Endothelial cell of umbilical vein (primary cell): ENCODE measurements at regions not wholly inside any gene's neighbourhood (a gene's known extent, or its start where the extent isn't known, plus 50 kb on each side); places are given as distances from the start of the nearest gene placed in this dataset.

Experiments
- BruUV-seq: library from RNA; stranded (reverse); fragments of 400-500 nt; replicated peaks from 2 replicates; lab custom pipeline; 2021; lab: Mats Ljungman, UMichigan
- CTCF ChIA-PET: fragments of 300-600, 350-600 bp; sonication (Branson Sonifier 250); formaldehyde crosslinking; loops from one replicate; lab custom pipeline; 2021; ENCODE audit warnings: antibody characterized with exemption, inconsistent platforms; lab: Charles Lee
- POLR2A ChIA-PET: fragments of 300-600, 350-600 bp; sonication (Branson Sonifier 250); formaldehyde crosslinking; loops from one replicate; lab custom pipeline; 2021; ENCODE audit warnings: antibody characterized with exemption, inconsistent platforms; lab: Charles Lee
- DNase-seq: peaks from one replicate; pipeline ENCODE4 v3.0.0-alpha.2; 2011; ENCODE audit warnings: low read depth, low spot score
- FAIRE-seq: peaks from 2 replicates; lab custom pipeline; 2011; peaks lifted over from hg19 to GRCh38; lab: Jason Lieb, UNC
- H2AFZ ChIP-seq: 2 replicates; pipeline ENCODE4 v1.6.0; 2012; ENCODE audit warnings: low read depth, low read length, control low read depth, inconsistent platforms
- H3K27ac ChIP-seq: 2 replicates; pipeline ENCODE4 v1.5.1; 2011; ENCODE audit warnings: low read depth, mild to moderate bottlenecking, control low read depth, low read length, moderate library complexity; ENCODE audit not compliant: insufficient read depth
- H3K27me3 ChIP-seq, 2 experiments: 2 replicates each; pipeline versions ENCODE4 v1.6.0 to v1.6.1; 2011; ENCODE audit warnings: low read length in 2 of 2, mixed read lengths in 1 of 2; ENCODE audit not compliant: control insufficient read depth in 2 of 2, insufficient read depth in 2 of 2
- H3K36me3 ChIP-seq, 2 experiments: 2 replicates in 1 of 2; 3 replicates in 1 of 2; pipeline ENCODE4 v1.5.1; 2011; ENCODE audit warnings: low read length in 2 of 2, mild to moderate bottlenecking in 1 of 2, moderate library complexity in 1 of 2; ENCODE audit not compliant: control insufficient read depth in 2 of 2, insufficient read depth in 2 of 2; ENCODE audit errors: extremely low read depth in 1 of 2
- H3K4me1 ChIP-seq: 3 replicates; pipeline ENCODE4 v1.5.1; 2011; ENCODE audit warnings: mild to moderate bottlenecking, low read length; ENCODE audit not compliant: control insufficient read depth, insufficient read depth; ENCODE audit errors: extremely low read depth
- H3K4me2 ChIP-seq: 2 replicates; pipeline ENCODE4 v1.6.1; 2011; ENCODE audit warnings: low read length, control low read depth, mixed read lengths; ENCODE audit not compliant: insufficient read depth
- H3K4me3 ChIP-seq, 3 experiments: fragments of 200-600 bp in 1 of 3; sonication (generic), shearing (Covaris generic) in 1 of 3; replicated peaks in 1 of 3; 2 replicates each; pipeline ENCODE4 v1.5.1; 2011 to 2016; ENCODE audit warnings: control low read depth in 3 of 3, low read length in 3 of 3, mild to moderate bottlenecking in 2 of 3, inconsistent platforms in 1 of 3, low read depth in 1 of 3, moderate library complexity in 1 of 3; ENCODE audit not compliant: insufficient read depth in 1 of 3
- H3K79me2 ChIP-seq: 2 replicates; pipeline ENCODE4 v1.6.0; 2012; ENCODE audit warnings: low read length, inconsistent platforms; ENCODE audit not compliant: control insufficient read depth, insufficient read depth
- H3K9ac ChIP-seq: replicated peaks from 2 replicates; pipeline ENCODE3; 2011; ENCODE audit warnings: low read length, control low read depth; ENCODE audit not compliant: insufficient read depth; ENCODE audit errors: extremely low read depth
- H3K9me1 ChIP-seq: replicated peaks from 3 replicates; pipeline ENCODE4 v1.6.0; 2011; ENCODE audit warnings: mild to moderate bottlenecking, low read length; ENCODE audit not compliant: control insufficient read depth, insufficient read depth; ENCODE audit errors: extremely low read depth
- H3K9me3 ChIP-seq: replicated peaks from 2 replicates; pipeline ENCODE4 v1.5.1; 2012; ENCODE audit warnings: low read length, inconsistent platforms; ENCODE audit not compliant: control insufficient read depth, insufficient read depth
- H4K20me1 ChIP-seq: replicated peaks from 2 replicates; pipeline ENCODE3; 2011; ENCODE audit warnings: mild to moderate bottlenecking, low read length; ENCODE audit not compliant: control insufficient read depth, insufficient read depth; ENCODE audit errors: extremely low read depth
- EZH2 ChIP-seq: IDR thresholded peaks from 2 replicates; pipeline ENCODE4 v1.6.1; 2012; ENCODE audit warnings: borderline replicate concordance, low read depth, mild to moderate bottlenecking, moderate library complexity, low read length, inconsistent platforms; ENCODE audit not compliant: severe bottlenecking
- FOS ChIP-seq: IDR thresholded peaks from 2 replicates; pipeline ENCODE4 v1.6.1; 2011; ENCODE audit warnings: mild to moderate bottlenecking, low read length, moderate library complexity, borderline replicate concordance; ENCODE audit not compliant: insufficient read depth
- GATA2 ChIP-seq: IDR thresholded peaks from 2 replicates; pipeline ENCODE4 v1.7.0; 2011; ENCODE audit warnings: low read depth, mild to moderate bottlenecking, moderate library complexity, mixed read lengths, low read length; ENCODE audit not compliant: insufficient read length, insufficient read depth
- JUN ChIP-seq: IDR thresholded peaks from 2 replicates; pipeline ENCODE4 v1.6.1; 2011; ENCODE audit warnings: borderline replicate concordance, low read depth; ENCODE audit not compliant: insufficient read length, insufficient read depth
- MYC ChIP-seq: IDR thresholded peaks from one replicate; pipeline ENCODE4 v1.6.1; 2011; ENCODE audit warnings: mild to moderate bottlenecking, low read depth, low read length
- POLR2A ChIP-seq: IDR thresholded peaks from 2 replicates; pipeline ENCODE4 v1.6.1; 2012; ENCODE audit warnings: low read depth, mild to moderate bottlenecking, control low read depth, low read length
- POLR2AphosphoS5 ChIP-seq: IDR thresholded peaks from 2 replicates; pipeline ENCODE4 v1.6.1; 2012; ENCODE audit warnings: low read depth, mild to moderate bottlenecking, control low read depth, low read length, moderate library complexity; ENCODE audit not compliant: insufficient read depth
- dilution Hi-C: fragments of 300-500 bp; cut with MboI; formaldehyde crosslinking; loops from one replicate; pipeline ENCODE4 v1.15.0; 2019; ENCODE audit warnings: low sequenced_read_pairs; ENCODE audit not compliant: extremely low pct_ligation_motif_present
- intact Hi-C: fragments of 100-400 bp; cut with micrococcal nuclease; formaldehyde crosslinking; loops from one replicate; pipeline ENCODE4 v1.10.0; 2022
- TF ChIP-seq, protein P1 (sequence below), 2 donors: IDR thresholded peaks; 1 replicate in 1 of 2; 2 replicates in 1 of 2; pipeline ENCODE4 v1.5.1; 2011; ENCODE audit warnings: low read length in 2 of 2, mild to moderate bottlenecking in 2 of 2, moderate library complexity in 2 of 2, control low read depth in 1 of 2, inconsistent platforms in 1 of 2, low read depth in 1 of 2; ENCODE audit not compliant: insufficient read depth in 1 of 2; ENCODE audit errors: extremely low read depth in 1 of 2
- TF ChIP-seq, protein P2 (sequence below): IDR thresholded peaks from 2 replicates; pipeline ENCODE4 v1.6.1; 2011; ENCODE audit not compliant: insufficient read depth, insufficient read length

DNA sequence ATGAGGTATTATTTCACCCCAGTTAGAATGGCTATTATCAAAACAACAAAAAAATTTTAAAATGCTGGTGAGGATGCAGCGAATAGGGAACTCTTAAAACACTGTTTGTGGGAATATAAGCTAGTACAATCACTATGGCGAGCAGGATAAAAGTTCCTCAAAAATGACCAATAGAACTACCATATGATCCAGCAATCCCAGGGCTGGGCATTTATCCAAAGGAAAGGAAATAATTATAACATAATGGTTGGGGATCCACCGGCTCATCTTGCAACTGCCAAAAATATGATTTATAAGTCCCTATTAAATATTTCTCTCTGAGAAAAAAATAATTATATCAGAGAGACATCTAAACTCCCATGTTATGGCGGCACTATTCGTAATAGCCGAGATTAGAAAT, 127.6 kb upstream of the MME start:
- no peaks in the 10 kb centered on the region for H3K4me1 ChIP-seq
- ChIA-PET CTCF (interaction anchor here (3.6 kb wide), 1 partner anchor 370 kb away, joined by 68 read pairs; no protein-coding TSS in a partner anchor), POLR2A (no interaction called here)
- no peaks in the 10 kb centered on the region for H3K79me2 ChIP-seq
- dilution Hi-C loops, result no loop called here
- FAIRE-seq, result no peak
- intact Hi-C loops, result no loop called here
- TF ChIP-seq, protein P1, sequence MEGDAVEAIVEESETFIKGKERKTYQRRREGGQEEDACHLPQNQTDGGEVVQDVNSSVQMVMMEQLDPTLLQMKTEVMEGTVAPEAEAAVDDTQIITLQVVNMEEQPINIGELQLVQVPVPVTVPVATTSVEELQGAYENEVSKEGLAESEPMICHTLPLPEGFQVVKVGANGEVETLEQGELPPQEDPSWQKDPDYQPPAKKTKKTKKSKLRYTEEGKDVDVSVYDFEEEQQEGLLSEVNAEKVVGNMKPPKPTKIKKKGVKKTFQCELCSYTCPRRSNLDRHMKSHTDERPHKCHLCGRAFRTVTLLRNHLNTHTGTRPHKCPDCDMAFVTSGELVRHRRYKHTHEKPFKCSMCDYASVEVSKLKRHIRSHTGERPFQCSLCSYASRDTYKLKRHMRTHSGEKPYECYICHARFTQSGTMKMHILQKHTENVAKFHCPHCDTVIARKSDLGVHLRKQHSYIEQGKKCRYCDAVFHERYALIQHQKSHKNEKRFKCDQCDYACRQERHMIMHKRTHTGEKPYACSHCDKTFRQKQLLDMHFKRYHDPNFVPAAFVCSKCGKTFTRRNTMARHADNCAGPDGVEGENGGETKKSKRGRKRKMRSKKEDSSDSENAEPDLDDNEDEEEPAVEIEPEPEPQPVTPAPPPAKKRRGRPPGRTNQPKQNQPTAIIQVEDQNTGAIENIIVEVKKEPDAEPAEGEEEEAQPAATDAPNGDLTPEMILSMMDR (IDR thresholded peaks at IDR 0.05; ENCODE audit: extremely low read depth in 1 of 2, insufficient read depth in 1 of 2, low read depth in 1 of 2, low read length in 2 of 2), result no peak
- TF ChIP-seq POLR2AphosphoS5 (no peak), JUN (no peak), POLR2A (no peak), EZH2 (no peak), MYC (no peak), GATA2 (no peak), FOS (no peak)
- TF ChIP-seq, protein P2, sequence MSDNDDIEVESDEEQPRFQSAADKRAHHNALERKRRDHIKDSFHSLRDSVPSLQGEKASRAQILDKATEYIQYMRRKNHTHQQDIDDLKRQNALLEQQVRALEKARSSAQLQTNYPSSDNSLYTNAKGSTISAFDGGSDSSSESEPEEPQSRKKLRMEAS, result no peak
- no peak overlapping the region for H3K9ac ChIP-seq
- no peaks in the 10 kb centered on the region for H3K27me3 ChIP-seq
- no peak overlapping the region for H2AFZ ChIP-seq
- DNase-seq, result no peak
- no peaks in the 10 kb centered on the region for H3K36me3 ChIP-seq
- no peak overlapping the region for H3K4me2 ChIP-seq
- H4K20me1 ChIP-seq, result no peaks in the 10 kb centered on the region
- H3K9me1 ChIP-seq, result no peaks in the 10 kb centered on the region
- no peak overlapping the region for H3K4me3 ChIP-seq
- no TSS peak for BruUV-seq
- no peak overlapping the region for H3K27ac ChIP-seq
- no peaks in the 10 kb centered on the region for H3K9me3 ChIP-seq
